Adrenal gland (tissue), 9 donors: ENCODE measurements at regions not wholly inside any gene's neighbourhood (a gene's known extent, or its start where the extent isn't known, plus 50 kb on each side); places are given as distances from the start of the nearest gene placed in this dataset.

ENCODE experiments used
- DNase-seq, 7 donors: peaks; one replicate each; pipeline ENCODE4 v3.0.0-alpha.2; 2019 to 2020
- H3K27ac ChIP-seq, 5 donors: fragments of 200-600 bp; sonication (generic) in 4 of 5; 1 replicate in 3 of 5; 2 replicates in 2 of 5; pipeline versions ENCODE4 v1.5.1 to v1.8.0; 2016 to 2020; ENCODE audit warnings: mild to moderate bottlenecking in 1 of 5
- H3K27me3 ChIP-seq: fragments of 200-600 bp; 2 replicates; pipeline ENCODE4 v1.8.0; 2021
- H3K36me3 ChIP-seq, 2 donors: fragments of 200-600 bp; replicated peaks in 1 of 2; 1 replicate in 1 of 2; 2 replicates in 1 of 2; pipeline versions ENCODE4 v1.5.1 to v1.8.0; 2018 to 2022
- H3K4me1 ChIP-seq, 2 donors: fragments of 200-600 bp; replicated peaks in 1 of 2; 1 replicate in 1 of 2; 2 replicates in 1 of 2; pipeline versions ENCODE4 v1.5.1 to v1.8.0; 2018 to 2021
- H3K4me3 ChIP-seq, 4 donors: fragments of 200-600 bp; sonication (generic) in 3 of 4; one replicate each; pipeline ENCODE4 v1.5.1; 2016 to 2018
- H3K9me3 ChIP-seq, 3 donors: fragments of 200-600 bp; sonication (generic) in 1 of 3; replicated peaks in 1 of 3; 1 replicate in 2 of 3; 2 replicates in 1 of 3; pipeline versions ENCODE4 v1.5.1 to v1.8.0; 2016 to 2021
- CTCF ChIP-seq, 6 experiments: fragments of 450-650 bp in 4 of 6; fragments of 200-600 bp in 2 of 6; sonication (generic) in 1 of 6; IDR thresholded peaks; 1 replicate in 5 of 6; 2 replicates in 1 of 6; pipeline versions ENCODE4 v1.5.1 to v1.8.0; 2016 to 2021; ENCODE audit warnings: antibody characterized with exemption in 6 of 6, mild to moderate bottlenecking in 2 of 6, moderate library complexity in 1 of 6
- POLR2A ChIP-seq, 2 donors: fragments of 450-650 bp; IDR thresholded peaks; one replicate each; pipeline ENCODE4 v1.6.1; 2017; ENCODE audit warnings: antibody characterized with exemption in 2 of 2, mild to moderate bottlenecking in 2 of 2, moderate library complexity in 1 of 2
- WGBS, 4 donors: extraction: QIAGEN DNeasy Blood & Tissue Kit in 2 of 4; methylation state at CpG; one replicate each; pipeline versions ENCODE4 v1.1.5 to v1.1.7; 2013 to 2017; 5-methylcytosine and 5-hydroxymethylcytosine counted together
- intact Hi-C, 2 donors: fragments of 100-400 bp; cut with DNase I; formaldehyde crosslinking; loops; one replicate each; pipeline versions ENCODE4 v1.14.1 to v1.15.0; 2022 to 2023
- donor health status: healthy with polysubstance abuse.
- donor health status: Bipolar disorder and iron deficiency.
- donor health status: DM: yes; HTN: yes; CAD: no.
- donor health status: DM: no; HTN: no; CAD: no.
- donor health status: DM: no; HTN: no; CAD: no.

GRCh38 chr6:80438772-80439171, 332.3 kb downstream of the BCKDHB start:
- no peaks in the 10 kb centered on the region for H3K4me1 ChIP-seq
- WGBS, 4 donors = 72 to 88% (median 80%) methylated on average over 2 of the region's 2 CpGs
- H3K27ac ChIP-seq = no peak overlapping the region
- H3K4me3 ChIP-seq = no peak overlapping the region
- no peaks in the 10 kb centered on the region for H3K36me3 ChIP-seq
- no peak for DNase-seq
- H3K9me3 ChIP-seq = no peaks in the 10 kb centered on the region
- intact Hi-C loops = no loop called here
- TF ChIP-seq CTCF (IDR thresholded peaks at IDR 0.05) (no peak), POLR2A (IDR thresholded peaks at IDR 0.05) (no peak)
- H3K27me3 ChIP-seq = no peaks in the 10 kb centered on the region

- no peak for DNase-seq
- intact Hi-C loops = no loop called here
- 69 to 85% (median 78%) methylated on average over 5 of the region's 5 CpGs for WGBS, 4 donors
- H3K9me3 ChIP-seq = no peaks in the 10 kb centered on the region
- H3K27me3 ChIP-seq = no peaks in the 10 kb centered on the region
- no peaks in the 10 kb centered on the region for H3K4me1 ChIP-seq
- TF ChIP-seq POLR2A (IDR thresholded peaks at IDR 0.05) = no peak
- no peak for TF ChIP-seq CTCF (IDR thresholded peaks at IDR 0.05)
- H3K27ac ChIP-seq = no peak overlapping the region
- no peak overlapping the region for H3K4me3 ChIP-seq
- H3K36me3 ChIP-seq = no peaks in the 10 kb centered on the region
Measured at GRCh38 chr6:80437801-80438200, 331.3 kb downstream of the BCKDHB start.

GRCh38 chr6:80437221-80437620, 330.8 kb downstream of the BCKDHB start:
- no peak overlapping the region for H3K4me3 ChIP-seq
- WGBS, 4 donors = 72 to 86% (median 82%) methylated on average over 1 of the region's 1 CpG
- no peak overlapping the region for H3K27ac ChIP-seq
- intact Hi-C loops = no loop called here
- no peak for DNase-seq
- no peak for TF ChIP-seq POLR2A (IDR thresholded peaks at IDR 0.05)
- no peak for TF ChIP-seq CTCF (IDR thresholded peaks at IDR 0.05)
- H3K36me3 ChIP-seq = no peaks in the 10 kb centered on the region
- H3K27me3 ChIP-seq = no peaks in the 10 kb centered on the region
- no peaks in the 10 kb centered on the region for H3K9me3 ChIP-seq
- H3K4me1 ChIP-seq = no peaks in the 10 kb centered on the region

- intact Hi-C loops = no loop called here
- H3K4me1 ChIP-seq = no peaks in the 10 kb centered on the region
- no peaks in the 10 kb centered on the region for H3K9me3 ChIP-seq
- no peaks in the 10 kb centered on the region for H3K27me3 ChIP-seq
- no peak overlapping the region for H3K27ac ChIP-seq
- H3K4me3 ChIP-seq = no peak overlapping the region
- DNase-seq = no peak
- TF ChIP-seq POLR2A (IDR thresholded peaks at IDR 0.05) = no peak
- TF ChIP-seq CTCF (IDR thresholded peaks at IDR 0.05) = no peak
- WGBS, 4 donors = 88 to 94% (median 91%) methylated on average over 1 of the region's 1 CpG
- no peaks in the 10 kb centered on the region for H3K36me3 ChIP-seq
Measured at GRCh38 chr6:80436663-80437062, 330.2 kb downstream of the BCKDHB start.
